Breast epithelium (tissue), 4 donors: ENCODE measurements at regions not wholly inside any gene's neighbourhood (a gene's known extent, or its start where the extent isn't known, plus 50 kb on each side); places are given as distances from the start of the nearest gene placed in this dataset.

Source experiments
- DNase-seq, 2 donors: peaks; one replicate each; pipeline ENCODE4 v3.0.0-alpha.2; 2019; ENCODE audit warnings: low spot score in 2 of 2
- H3K27ac ChIP-seq, 2 donors: fragments of 200-600 bp; sonication (generic) in 1 of 2; one replicate each; pipeline ENCODE4 v1.5.1; 2016 to 2019; ENCODE audit warnings: mild to moderate bottlenecking in 1 of 2
- H3K27me3 ChIP-seq, 2 donors: fragments of 200-600 bp; sonication (generic) in 1 of 2; one replicate each; pipeline versions ENCODE4 v1.5.1 to v1.6.0; 2017 to 2019; ENCODE audit warnings: control low read depth in 1 of 2, mild to moderate bottlenecking in 1 of 2
- H3K36me3 ChIP-seq: fragments of 200-600 bp; one replicate; pipeline ENCODE4 v1.5.1; 2019
- H3K4me1 ChIP-seq, 2 donors: fragments of 200-600 bp; sonication (generic); one replicate each; pipeline ENCODE4 v1.5.1; 2016 to 2019; ENCODE audit warnings: control low read depth in 1 of 2
- H3K4me3 ChIP-seq, 3 donors: fragments of 200-600 bp; sonication (generic); 1 replicate in 2 of 3; 2 replicates in 1 of 3; pipeline ENCODE4 v1.5.1; 2016 to 2019; ENCODE audit warnings: mild to moderate bottlenecking in 3 of 3, moderate library complexity in 2 of 3
- H3K9me3 ChIP-seq, 2 donors: fragments of 200-600 bp; sonication (generic) in 1 of 2; one replicate each; pipeline ENCODE4 v1.5.1; 2016 to 2019; ENCODE audit warnings: control low read depth in 1 of 2
- CTCF ChIP-seq, 3 donors: fragments of 450-650 bp; IDR thresholded peaks; one replicate each; pipeline ENCODE4 v1.5.1; 2016 to 2017; ENCODE audit warnings: antibody characterized with exemption in 3 of 3, mild to moderate bottlenecking in 3 of 3, moderate library complexity in 3 of 3
- POLR2A ChIP-seq: fragments of 450-650 bp; IDR thresholded peaks from one replicate; pipeline ENCODE4 v1.6.1; 2016; ENCODE audit warnings: antibody characterized with exemption, mild to moderate bottlenecking, moderate library complexity
- POLR2AphosphoS5 ChIP-seq, 3 donors: sonication (generic); formaldehyde crosslinking; IDR thresholded peaks; one replicate each; pipeline ENCODE4 v1.6.1; 2017; ENCODE audit warnings: antibody characterized with exemption in 3 of 3
- intact Hi-C: fragments of 100-400 bp; cut with DNase I; formaldehyde crosslinking; loops from one replicate; pipeline ENCODE4 v1.15.1; 2023; ENCODE audit warnings: low total_unique reads

- H3K9me3 ChIP-seq: no peaks in the 10 kb centered on the region
- intact Hi-C loops: no loop called here
- H3K4me1 ChIP-seq: no peaks in the 10 kb centered on the region
- no peaks in the 10 kb centered on the region for H3K36me3 ChIP-seq
- no peak for DNase-seq
- TF ChIP-seq POLR2A (no peak), CTCF (IDR thresholded peaks at IDR 0.05) (no peak), POLR2AphosphoS5 (IDR thresholded peaks at IDR 0.05) (no peak)
- H3K4me3 ChIP-seq: no peak overlapping the region
- H3K27ac ChIP-seq: no peak overlapping the region
- no peaks in the 10 kb centered on the region for H3K27me3 ChIP-seq
These were observed 412.1 kb upstream of the CDH10 start for GRCh38 chr5:25056836-25057235.

- TF ChIP-seq POLR2AphosphoS5 (IDR thresholded peaks at IDR 0.05): no peak
- no peak for TF ChIP-seq CTCF (IDR thresholded peaks at IDR 0.05)
- TF ChIP-seq POLR2A: no peak
- H3K27ac ChIP-seq: no peak overlapping the region
- no peak overlapping the region for H3K4me3 ChIP-seq
- no peaks in the 10 kb centered on the region for H3K4me1 ChIP-seq
- intact Hi-C loops: no loop called here
- no peaks in the 10 kb centered on the region for H3K9me3 ChIP-seq
- H3K27me3 ChIP-seq: no peaks in the 10 kb centered on the region
- DNase-seq: no peak
- H3K36me3 ChIP-seq: no peaks in the 10 kb centered on the region
These were observed 388.9 kb upstream of the CDH10 start for GRCh38 chr5:25033658-25034057.

- Histone ChIP-seq H3K4me1 (no peaks in the 10 kb centered on the region), H3K27me3 (no peaks in the 10 kb centered on the region), H3K27ac (no peak overlapping the region), H3K4me3 (no peak overlapping the region), H3K9me3 (no peaks in the 10 kb centered on the region), H3K36me3 (no peaks in the 10 kb centered on the region)
- TF ChIP-seq POLR2A (no peak), POLR2AphosphoS5 (IDR thresholded peaks at IDR 0.05) (no peak), CTCF (IDR thresholded peaks at IDR 0.05) (no peak)
- DNase-seq: no peak
- intact Hi-C loops: no loop called here
These were observed 384.2 kb upstream of the CDH10 start for GRCh38 chr5:25029004-25029403.

GRCh38 chr5:25027526-25027925 lies 382.7 kb upstream of the CDH10 start:
- no peaks in the 10 kb centered on the region for H3K4me1 ChIP-seq
- H3K27ac ChIP-seq: no peak overlapping the region

GRCh38 chr5:25027061-25027460 lies 382.3 kb upstream of the CDH10 start:
- H3K4me1 ChIP-seq: no peaks in the 10 kb centered on the region
- H3K36me3 ChIP-seq: no peaks in the 10 kb centered on the region
- intact Hi-C loops: no loop called here
- no peak overlapping the region for H3K27ac ChIP-seq
- no peaks in the 10 kb centered on the region for H3K9me3 ChIP-seq
- DNase-seq: no peak
- no peaks in the 10 kb centered on the region for H3K27me3 ChIP-seq
- no peak overlapping the region for H3K4me3 ChIP-seq
- no peak for TF ChIP-seq CTCF (IDR thresholded peaks at IDR 0.05)
- TF ChIP-seq POLR2A: no peak
- no peak for TF ChIP-seq POLR2AphosphoS5 (IDR thresholded peaks at IDR 0.05)

More at GRCh38 chr5:25027526-25027925, 382.7 kb upstream of the CDH10 start:
- Histone ChIP-seq H3K9me3 (no peaks in the 10 kb centered on the region), H3K27me3 (no peaks in the 10 kb centered on the region), H3K4me3 (no peak overlapping the region), H3K36me3 (no peaks in the 10 kb centered on the region)
- DNase-seq: no peak
- TF ChIP-seq POLR2AphosphoS5 (IDR thresholded peaks at IDR 0.05) (no peak), POLR2A (no peak), CTCF (IDR thresholded peaks at IDR 0.05) (no peak)
- intact Hi-C loops: no loop called here
